Naive thymus-derived CD8-positive, alpha-beta T cell (primary cell): ENCODE measurements at regions not wholly inside any gene's neighbourhood (a gene's known extent, or its start where the extent isn't known, plus 50 kb on each side); places are given as distances from the start of the nearest gene placed in this dataset.
"Not testable (repeated sequence)": the region's sequence is repeated elsewhere in the genome, so short reads cannot be mapped to it uniquely, and the experiment has no call there.

Experiments used
- ATAC-seq, 2 donors: fragments of 150-1000 bp; cut with Tn5 transposase in 1 of 2; sonication (Bioruptor Pico), chemical (Tn5 transposase) in 1 of 2; 1 replicate in 1 of 2; 2 replicates in 1 of 2; pipeline ENCODE4 v1.10.0; 2021; ENCODE audit warnings: mild to moderate bottlenecking in 2 of 2, moderate library complexity in 2 of 2
- POLR2A ChIA-PET: fragments of 350-600 bp; sonication (Branson Sonifier 250); formaldehyde crosslinking; loops from one replicate; lab custom pipeline; 2021; ENCODE audit warnings: antibody characterized with exemption; lab: Charles Lee
- DNase-seq, 10 donors: peaks; one replicate each; pipeline versions ENCODE4 v3.0.0 to v3.0.0-alpha.2; 2020 to 2022
- H3K27ac Mint-ChIP-seq, 10 donors: one replicate each; pipeline ENCODE4 v1.8.0; 2020 to 2022; ENCODE audit warnings: mild to moderate bottlenecking in 10 of 10, mixed read lengths in 10 of 10, moderate library complexity in 4 of 10, inconsistent platforms in 1 of 10
- H3K27me3 Mint-ChIP-seq, 5 donors: one replicate each; pipeline ENCODE4 v1.8.0; 2021 to 2022; ENCODE audit warnings: mixed read lengths in 5 of 5
- H3K36me3 Mint-ChIP-seq, 3 donors: one replicate each; pipeline ENCODE4 v1.8.0; 2020 to 2022; ENCODE audit warnings: mixed read lengths in 3 of 3, mild to moderate bottlenecking in 2 of 3, inconsistent platforms in 1 of 3
- H3K4me1 Mint-ChIP-seq, 4 donors: one replicate each; pipeline ENCODE4 v1.8.0; 2021 to 2022; ENCODE audit warnings: mixed read lengths in 4 of 4
- H3K4me3 Mint-ChIP-seq, 10 donors: one replicate each; pipeline ENCODE4 v1.8.0; 2020 to 2022; ENCODE audit warnings: mild to moderate bottlenecking in 10 of 10, mixed read lengths in 10 of 10, moderate library complexity in 6 of 10, inconsistent platforms in 1 of 10
- H3K9me3 Mint-ChIP-seq, 9 donors: one replicate each; pipeline ENCODE4 v1.8.0; 2020 to 2022; ENCODE audit warnings: mixed read lengths in 9 of 9, mild to moderate bottlenecking in 3 of 9, inconsistent platforms in 1 of 9, moderate library complexity in 1 of 9

DNA sequence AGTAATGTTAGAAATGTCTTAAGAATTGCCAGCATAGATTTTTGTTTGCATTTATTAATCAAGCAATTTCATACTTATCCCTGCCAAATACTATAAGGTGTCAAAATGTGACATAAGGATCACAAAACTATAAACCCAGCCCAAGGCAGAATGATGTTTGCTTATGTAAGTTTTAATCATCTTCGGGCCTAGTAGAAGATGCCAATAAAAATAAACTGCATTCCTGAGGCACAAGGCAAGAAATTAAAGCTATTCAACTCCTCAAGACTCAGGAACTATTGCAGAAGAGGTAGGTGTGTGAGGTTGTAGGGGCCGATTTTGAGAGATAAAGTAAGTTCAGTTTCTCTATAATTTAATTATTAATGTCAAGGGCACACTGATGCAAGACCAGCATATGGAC is 189.4 kb upstream of the AHR start:
- ATAC-seq (no peak), DNase-seq (no peak)
- Mint-ChIP-seq H3K36me3 (no peaks in the 10 kb centered on the region), H3K27ac (no peak overlapping the region), H3K4me1 (no peaks in the 10 kb centered on the region), H3K9me3 (peaks cover 0 to 5% (median 0%) of the 10 kb centered on the region in 9 donors), H3K4me3 (no peak overlapping the region), H3K27me3 (no peaks in the 10 kb centered on the region)
- POLR2A ChIA-PET = no interaction called here

DNA sequence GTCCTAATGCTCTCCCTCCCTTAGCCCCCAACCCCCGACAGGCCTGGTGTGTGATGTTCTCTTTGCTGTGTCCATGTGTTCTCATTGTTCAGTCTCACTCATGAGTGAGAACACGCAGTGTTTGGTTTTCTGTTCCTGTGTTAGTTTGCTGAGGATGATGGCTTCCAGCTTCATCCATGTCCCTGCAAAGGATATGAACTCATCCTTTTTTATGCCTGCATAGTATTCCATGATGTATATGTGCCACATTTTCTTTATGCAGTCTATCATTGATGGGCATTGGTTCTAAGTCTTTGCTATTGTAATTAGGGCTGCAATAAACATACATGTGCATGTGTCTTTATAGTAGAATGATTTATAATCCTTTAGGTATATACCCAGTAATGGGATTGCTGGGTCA is 184.7 kb upstream of the AHR start:
- DNase-seq, POLR2A ChIA-PET, H3K36me3 Mint-ChIP-seq, ATAC-seq, H3K9me3 Mint-ChIP-seq, H3K27me3 Mint-ChIP-seq, H3K4me3 Mint-ChIP-seq, H3K27ac Mint-ChIP-seq, H3K4me1 Mint-ChIP-seq: not testable (repeated sequence)

DNA sequence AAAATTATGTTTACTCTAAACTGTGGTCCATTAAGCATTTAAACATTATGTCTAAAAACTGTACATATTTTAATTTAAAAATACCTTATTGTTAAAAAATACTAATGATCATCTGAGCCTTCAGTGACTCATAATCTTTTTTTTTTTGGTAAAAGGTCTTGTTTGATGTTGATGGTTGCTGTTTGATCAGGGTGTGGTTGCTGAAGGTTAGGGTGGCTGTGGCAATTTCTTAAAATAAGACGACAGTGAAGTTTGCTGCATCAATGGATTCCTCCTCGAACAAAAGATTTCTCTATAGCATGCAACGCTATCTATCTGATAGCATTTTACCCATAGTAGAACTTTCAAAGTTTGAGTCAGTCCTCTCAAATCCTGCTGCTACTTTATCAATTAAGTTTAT is 180.0 kb upstream of the AHR start:
- H3K27ac Mint-ChIP-seq = no peak overlapping the region
- H3K27me3 Mint-ChIP-seq = peaks cover 0 to 2% (median 0%) of the 10 kb centered on the region in 5 donors

DNA sequence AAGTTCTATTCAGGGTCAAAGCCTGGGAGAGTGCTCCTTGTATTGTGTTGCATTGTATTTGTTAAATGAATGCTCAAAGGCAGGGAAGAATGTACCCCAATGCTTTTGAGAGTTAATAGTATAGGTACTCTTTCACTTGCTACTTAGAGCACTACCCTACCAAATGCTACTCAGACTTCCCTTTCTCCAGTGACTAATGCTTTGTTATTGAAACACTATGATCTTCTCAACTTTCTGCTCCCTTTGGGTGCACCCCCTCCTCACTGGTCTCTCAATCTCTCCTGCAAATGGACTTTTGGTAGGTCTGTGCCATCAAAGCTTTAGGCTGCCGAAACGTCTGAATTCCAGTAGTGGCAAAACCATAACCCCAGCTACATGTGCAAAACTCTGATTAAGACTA is 177.7 kb upstream of the AHR start:
- H3K4me1 Mint-ChIP-seq = peaks cover 5 to 30% (median 16%) of the 10 kb centered on the region in 4 donors
- POLR2A ChIA-PET = no interaction called here
- H3K9me3 Mint-ChIP-seq = no peaks in the 10 kb centered on the region
- no peak for ATAC-seq
- H3K4me3 Mint-ChIP-seq = no peak overlapping the region
- no peak overlapping the region for H3K27ac Mint-ChIP-seq
- no peaks in the 10 kb centered on the region for H3K36me3 Mint-ChIP-seq
- H3K27me3 Mint-ChIP-seq = peaks cover 0 to 2% (median 0%) of the 10 kb centered on the region in 5 donors
- no peak for DNase-seq

More for the DNA sequence above, 180.0 kb upstream of the AHR start:
- H3K4me3 Mint-ChIP-seq = peak overlapping the region in 5 of 10 donors; percentile 10 to 58 (median 16)
- H3K9me3 Mint-ChIP-seq = peaks cover 0 to 2% (median 0%) of the 10 kb centered on the region in 9 donors
- peaks cover 5 to 30% (median 16%) of the 10 kb centered on the region in 4 donors for H3K4me1 Mint-ChIP-seq
- POLR2A ChIA-PET = no interaction called here
- no peaks in the 10 kb centered on the region for H3K36me3 Mint-ChIP-seq
- peak in 2 of 10 donors; percentile 29 to 45 for DNase-seq
- peak; percentile 67 to 80 for ATAC-seq

DNA sequence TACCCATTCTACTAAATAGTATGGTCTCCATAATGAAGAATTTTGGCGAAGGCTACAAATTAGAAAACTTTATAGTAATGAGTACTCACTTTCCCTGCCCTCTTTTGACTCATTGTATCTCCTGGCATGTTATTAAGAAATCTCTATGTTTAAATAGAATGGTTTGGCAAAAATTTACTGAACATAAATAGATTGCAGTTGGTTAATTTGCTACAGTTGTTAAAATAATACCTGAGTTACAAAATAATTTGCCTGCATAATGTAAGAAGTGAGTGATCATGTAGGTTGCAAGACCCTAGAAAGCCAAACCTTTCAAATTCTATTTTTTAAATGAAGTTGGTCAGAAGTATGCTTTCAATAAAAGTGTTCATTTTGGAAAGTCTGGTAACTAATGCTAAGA is 176.8 kb upstream of the AHR start:
- peaks cover 0 to 2% (median 0%) of the 10 kb centered on the region in 5 donors for H3K27me3 Mint-ChIP-seq
- H3K4me1 Mint-ChIP-seq = peaks cover 5 to 30% (median 16%) of the 10 kb centered on the region in 4 donors
- H3K27ac Mint-ChIP-seq = no peak overlapping the region
- H3K36me3 Mint-ChIP-seq = no peaks in the 10 kb centered on the region
- POLR2A ChIA-PET = no interaction called here
- ATAC-seq (no peak), DNase-seq (no peak)
- H3K9me3 Mint-ChIP-seq = no peaks in the 10 kb centered on the region
- H3K4me3 Mint-ChIP-seq = no peak overlapping the region

DNA sequence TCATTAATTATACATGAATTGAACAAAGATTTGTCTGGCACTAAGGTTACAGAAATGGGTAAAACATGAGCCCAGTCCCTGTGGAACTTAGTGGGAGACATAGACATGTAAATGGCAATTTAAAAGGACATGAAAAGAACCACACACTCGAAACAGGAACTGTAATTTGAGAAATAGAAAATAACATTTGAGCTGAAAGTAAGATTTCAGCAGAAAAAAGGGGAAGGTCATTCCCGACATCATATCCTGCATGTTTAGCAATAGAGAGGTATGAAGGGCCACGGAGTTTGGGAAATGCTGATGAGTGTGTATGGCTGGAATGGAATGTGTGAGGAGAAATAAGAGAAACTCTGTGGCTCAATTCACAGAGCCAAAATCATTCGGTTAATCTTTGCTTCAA is 175.4 kb upstream of the AHR start:
- no peak for DNase-seq
- Mint-ChIP-seq H3K36me3 (no peaks in the 10 kb centered on the region), H3K27me3 (peaks cover 0 to 2% (median 0%) of the 10 kb centered on the region in 5 donors), H3K4me3 (no peak overlapping the region), H3K27ac (no peak overlapping the region), H3K9me3 (no peaks in the 10 kb centered on the region), H3K4me1 (peaks cover 5 to 30% (median 18%) of the 10 kb centered on the region in 4 donors)
- POLR2A ChIA-PET = no interaction called here
- no peak for ATAC-seq

DNA sequence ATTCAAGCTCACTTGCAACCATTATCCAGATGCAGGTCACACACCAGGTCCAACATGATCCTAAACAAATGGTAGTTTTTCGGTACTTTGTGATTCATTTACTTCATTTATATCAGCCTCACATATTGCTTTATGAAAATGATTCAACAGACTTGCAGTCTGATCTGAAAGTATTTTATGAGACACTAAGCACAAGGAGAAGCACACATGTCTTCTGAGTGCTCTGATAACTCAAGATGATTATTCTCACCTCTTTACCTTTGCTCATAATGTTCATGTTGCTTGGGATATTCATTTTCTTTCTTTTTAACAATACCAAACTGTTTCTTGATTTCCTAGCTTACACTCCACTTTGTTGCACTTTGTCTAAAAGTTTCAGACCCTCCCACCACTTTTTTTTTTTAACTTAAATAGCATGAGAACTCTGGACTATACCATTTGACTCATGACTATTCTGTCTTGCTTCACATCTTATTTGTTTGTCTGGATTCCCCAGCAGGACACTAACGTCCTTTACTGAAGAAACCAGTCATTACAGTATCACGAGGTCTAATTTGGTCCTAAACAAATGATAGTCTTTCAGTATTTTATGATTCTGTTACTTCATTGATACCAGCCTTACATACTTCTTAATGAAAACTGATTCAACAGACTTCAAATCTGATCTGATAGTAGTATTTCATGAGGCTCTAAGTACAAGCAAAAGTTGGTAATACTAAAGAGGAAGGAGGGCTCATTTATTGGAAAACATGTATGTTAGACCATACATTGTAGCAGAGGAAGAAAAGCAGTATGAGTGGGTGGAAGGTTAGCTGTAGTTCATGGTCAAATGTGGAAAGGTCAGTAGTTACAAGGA is 171.8 kb upstream of the AHR start:
- H3K27ac Mint-ChIP-seq = peak overlapping the region in 3 of 10 donors; percentile 5 to 49 (median 31)
- H3K27me3 Mint-ChIP-seq = no peaks in the 10 kb centered on the region
- ATAC-seq (no peak), DNase-seq (no peak)
- POLR2A ChIA-PET = no interaction called here
- H3K9me3 Mint-ChIP-seq = no peaks in the 10 kb centered on the region
- H3K4me1 Mint-ChIP-seq = peaks cover 7 to 21% (median 13%) of the 10 kb centered on the region in 4 donors
- H3K4me3 Mint-ChIP-seq = no peak overlapping the region
- no peaks in the 10 kb centered on the region for H3K36me3 Mint-ChIP-seq

DNA sequence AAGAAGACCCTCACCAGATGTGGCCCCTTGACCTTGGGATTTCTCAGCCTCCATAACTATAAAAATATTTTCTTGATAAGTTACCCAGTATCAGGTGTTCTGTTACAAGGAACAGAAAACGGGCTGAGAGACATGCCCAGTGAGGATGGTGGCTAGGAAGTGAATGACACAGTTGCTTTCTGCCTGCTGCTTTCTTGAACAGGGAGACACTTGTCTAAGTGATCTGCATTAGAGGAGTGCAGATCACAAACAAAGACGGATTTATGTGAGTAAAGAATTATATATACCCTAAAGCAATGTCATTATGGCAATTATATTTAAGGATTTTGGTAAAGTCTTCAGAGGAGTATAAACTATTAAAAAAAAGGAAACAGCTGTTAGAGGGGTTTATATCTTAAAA is 169.2 kb upstream of the AHR start:
- Mint-ChIP-seq H3K36me3 (no peaks in the 10 kb centered on the region), H3K27me3 (no peaks in the 10 kb centered on the region), H3K4me3 (no peak overlapping the region), H3K4me1 (peaks cover 5 to 13% (median 9%) of the 10 kb centered on the region in 4 donors), H3K9me3 (no peaks in the 10 kb centered on the region), H3K27ac (no peak overlapping the region)
- no peak for ATAC-seq
- POLR2A ChIA-PET = no interaction called here
- no peak for DNase-seq

DNA sequence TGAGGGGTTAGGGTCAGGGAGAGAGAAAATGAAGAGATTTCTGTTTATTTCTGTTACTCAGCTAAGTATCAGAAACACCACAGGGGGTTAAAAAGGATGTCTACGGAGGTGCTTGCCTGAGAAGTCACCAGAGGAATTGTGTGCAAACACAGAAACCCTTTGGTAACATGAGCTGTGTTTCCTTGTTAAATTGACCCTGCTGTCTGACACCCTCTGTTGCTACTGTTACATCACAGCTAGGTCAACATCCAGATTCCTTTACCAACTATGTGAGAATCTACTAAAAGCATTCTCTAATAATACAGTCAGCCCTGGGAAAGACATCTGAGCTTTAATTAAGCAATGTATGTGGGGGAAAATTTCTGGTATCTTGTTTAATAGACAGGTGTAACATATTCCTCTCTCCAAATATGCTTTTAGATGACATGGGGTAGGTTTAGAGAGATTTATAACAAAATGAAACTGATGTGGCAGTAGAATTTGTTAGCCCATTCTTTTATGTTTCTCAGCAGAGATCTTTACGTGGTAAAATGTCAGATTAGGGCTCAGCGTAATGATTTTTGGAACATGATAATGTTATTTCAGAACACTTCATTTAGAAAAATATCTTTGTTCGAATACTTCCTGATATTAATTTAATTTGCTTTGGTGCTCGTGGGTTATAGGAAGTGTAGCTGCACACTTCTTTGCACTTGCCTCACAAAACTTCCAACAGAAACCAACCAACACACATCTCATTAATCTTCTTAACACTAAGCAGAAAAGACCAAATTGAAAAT is 168.0 kb upstream of the AHR start:
- no peaks in the 10 kb centered on the region for H3K27me3 Mint-ChIP-seq
- no peaks in the 10 kb centered on the region for H3K36me3 Mint-ChIP-seq
- DNase-seq (no peak), ATAC-seq (no peak)
- peaks cover 0 to 2% (median 0%) of the 10 kb centered on the region in 9 donors for H3K9me3 Mint-ChIP-seq
- POLR2A ChIA-PET = no interaction called here
- peak overlapping the region in 3 of 10 donors; percentile 14 to 48 (median 19) for H3K27ac Mint-ChIP-seq
- peaks cover 5 to 18% (median 9%) of the 10 kb centered on the region in 4 donors for H3K4me1 Mint-ChIP-seq
- H3K4me3 Mint-ChIP-seq = peak overlapping the region in 8 of 10 donors; percentile 5 to 37 (median 14)

DNA sequence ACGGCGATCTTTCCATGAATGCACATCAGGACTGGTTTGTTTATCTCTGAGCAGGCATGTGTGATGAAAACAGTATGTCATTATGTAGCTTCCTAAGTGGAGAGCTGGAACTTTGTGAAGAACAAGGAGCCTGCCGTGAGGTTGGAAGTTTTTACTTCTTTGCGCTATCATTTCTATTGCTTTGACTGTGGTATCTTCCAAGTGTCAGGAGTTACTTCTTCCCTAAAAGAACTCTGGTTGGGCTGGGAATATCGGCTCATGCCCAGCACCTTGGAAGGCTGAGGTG is 167.4 kb upstream of the AHR start:
- peak overlapping the region in 1 of 10 donors; percentile 14 for H3K27ac Mint-ChIP-seq
- no peaks in the 10 kb centered on the region for H3K36me3 Mint-ChIP-seq
- peaks cover 0 to 2% (median 0%) of the 10 kb centered on the region in 9 donors for H3K9me3 Mint-ChIP-seq
- peaks cover 5 to 18% (median 9%) of the 10 kb centered on the region in 4 donors for H3K4me1 Mint-ChIP-seq
- ATAC-seq = no peak
- H3K27me3 Mint-ChIP-seq = no peaks in the 10 kb centered on the region
- no peak for DNase-seq
- POLR2A ChIA-PET = no interaction called here
- peak overlapping the region in 4 of 10 donors; percentile 5 to 15 (median 10) for H3K4me3 Mint-ChIP-seq

DNA sequence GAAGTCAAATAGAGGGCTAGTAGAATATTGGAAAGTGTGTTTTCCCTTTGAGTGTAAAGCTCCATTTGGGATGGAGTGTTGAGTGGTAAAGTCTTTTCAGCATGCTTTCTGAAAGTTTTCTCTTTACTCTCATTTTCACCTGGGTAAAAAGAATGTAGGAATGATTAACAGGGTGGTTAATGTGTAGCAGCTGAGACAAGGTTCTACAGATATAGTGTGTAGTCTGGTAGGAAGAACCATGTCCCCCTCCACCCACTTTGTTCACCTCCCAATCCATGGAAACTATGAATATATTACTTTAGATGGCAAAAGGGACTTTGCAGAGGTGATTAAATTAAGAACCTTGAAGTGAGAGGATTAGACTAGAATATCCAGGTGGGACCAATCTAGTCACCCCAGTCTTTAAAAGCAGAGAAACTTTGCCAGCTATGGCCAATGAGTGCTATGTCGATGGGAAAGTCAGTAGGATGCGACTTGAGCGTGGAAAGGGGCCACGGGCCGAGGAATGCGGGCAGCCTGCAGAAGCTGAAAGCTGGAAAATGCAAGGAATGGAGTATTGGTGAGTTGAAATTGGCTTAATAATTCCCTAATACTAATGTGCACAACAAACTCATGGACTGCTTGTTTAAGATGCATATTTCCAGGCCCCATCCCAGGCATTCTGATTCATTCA is 166.3 kb upstream of the AHR start:
- Mint-ChIP-seq H3K9me3 (peaks cover 0 to 2% (median 0%) of the 10 kb centered on the region in 9 donors), H3K4me1 (peaks cover 5 to 14% (median 9%) of the 10 kb centered on the region in 4 donors), H3K27me3 (no peaks in the 10 kb centered on the region), H3K27ac (no peak overlapping the region), H3K36me3 (no peaks in the 10 kb centered on the region), H3K4me3 (no peak overlapping the region)
- no peak for DNase-seq
- ATAC-seq = no peak
- POLR2A ChIA-PET = no interaction called here

DNA sequence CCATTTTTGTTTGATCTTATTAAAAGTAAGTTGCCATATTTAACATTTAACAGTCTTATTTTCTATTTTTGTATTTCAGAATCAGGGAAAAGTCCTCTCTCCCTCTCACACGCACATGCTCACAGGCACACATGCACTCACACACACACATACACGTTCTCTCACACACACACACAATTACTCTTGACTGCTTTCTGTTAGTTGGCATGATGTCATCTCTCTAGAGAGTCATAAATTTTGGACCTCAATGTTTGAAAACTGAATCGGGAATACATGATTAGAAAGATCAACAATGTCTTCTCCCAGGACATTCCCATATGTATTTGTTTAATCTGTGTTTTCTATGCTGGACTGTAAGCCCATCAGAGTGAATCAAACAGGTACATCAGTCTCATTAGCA is 165.7 kb upstream of the AHR start:
- Mint-ChIP-seq H3K4me3 (no peak overlapping the region), H3K9me3 (peaks cover 0 to 2% (median 0%) of the 10 kb centered on the region in 9 donors), H3K27ac (peak overlapping the region in 1 of 10 donors; percentile 8), H3K36me3 (no peaks in the 10 kb centered on the region), H3K27me3 (no peaks in the 10 kb centered on the region), H3K4me1 (peaks cover 5 to 17% (median 10%) of the 10 kb centered on the region in 4 donors)
- POLR2A ChIA-PET = no interaction called here
- DNase-seq = no peak
- ATAC-seq = no peak

DNA sequence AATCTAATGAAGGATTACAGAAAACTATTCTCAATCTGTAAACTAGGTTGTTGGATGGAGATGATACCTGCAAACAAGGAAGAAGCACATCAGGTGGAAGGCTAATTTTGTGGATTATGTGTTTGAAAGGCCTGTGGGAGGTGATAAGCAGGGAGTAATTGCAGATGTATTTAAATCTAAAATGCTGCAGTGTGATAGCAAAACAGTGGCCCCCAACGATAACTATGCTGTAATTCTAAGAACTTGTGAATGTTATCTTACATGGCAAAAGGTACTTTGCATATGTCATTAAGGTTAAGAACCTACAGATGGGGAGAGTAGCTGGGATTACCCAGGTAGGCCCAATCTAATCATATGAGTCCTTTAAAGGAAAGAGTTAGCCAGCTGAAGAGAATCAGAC is 164.5 kb upstream of the AHR start:
- Mint-ChIP-seq H3K4me3 (no peak overlapping the region), H3K27ac (no peak overlapping the region), H3K9me3 (peaks cover 0 to 2% (median 0%) of the 10 kb centered on the region in 9 donors), H3K4me1 (peaks cover 8 to 29% (median 23%) of the 10 kb centered on the region in 4 donors), H3K27me3 (no peaks in the 10 kb centered on the region), H3K36me3 (no peaks in the 10 kb centered on the region)
- POLR2A ChIA-PET = no interaction called here
- ATAC-seq (no peak), DNase-seq (no peak)
